ENCODE measurements at regions not wholly inside any gene's neighbourhood (a gene's known extent, or its start where the extent isn't known, plus 50 kb on each side); places are given as distances from the start of the nearest gene placed in this dataset. TPM values are rescaled to one million over a fixed set of nuclear protein-coding genes. Genes with fewer than 3 reads are reported as not detected.

- H3K36me3 Mint-ChIP-seq (ENCODE audit: low read depth) = no peaks in the 10 kb centered on the region
- H3K9me3 Mint-ChIP-seq (ENCODE audit: insufficient read depth) = no peaks in the 10 kb centered on the region
- ATAC-seq (peak; percentile 60), DNase-seq (peak; percentile 59)
- H3K4me1 Mint-ChIP-seq (ENCODE audit: low read depth) = no peaks in the 10 kb centered on the region
- H3K27me3 Mint-ChIP-seq (ENCODE audit: low read depth) = peaks cover 5% of the 10 kb centered on the region
- POLR2A ChIA-PET = no interaction called here
- H3K27ac Mint-ChIP-seq = no peak overlapping the region
- H3K4me3 Mint-ChIP-seq = no peak overlapping the region
- CTCF ChIA-PET = interaction anchor here (0.6 to 2.9 kb wide), 2 partner anchors 10 to 264 kb away, joined by 3 to 35 read pairs; no protein-coding TSS in a partner anchor
Observed at GRCh38 chr14:106883218-106883692, 1356.9 kb downstream of the TMEM121 start.

Small RNAs in the stretch of these regions (microRNA-seq; reads per million reads assigned to microRNA genes)
- not detected for gene MIR4507
- gene MIR4537 = not detected
- not detected for gene MIR4538
- gene MIR4539 = not detected
- gene MIR5195 = not detected
- not detected for gene MIR8071-1
- not detected for gene MIR8071-2

Measured in activated CD8-positive, alpha-beta T cell treated with anti-CD3 and anti-CD28 coated beads, Interleukin-2, amount 10 ng/mL, durations not matched to agents 7 days and 5 days (primary cell).